GM18951 (cell line): ENCODE measurements at regions not wholly inside any gene's neighbourhood (a gene's known extent, or its start where the extent isn't known, plus 50 kb on each side); places are given as distances from the start of the nearest gene placed in this dataset.

Experiments
- POLR2A ChIP-seq: IDR thresholded peaks from 4 replicates; pipeline ENCODE4 v1.6.1; 2011; ENCODE audit warnings: mild to moderate bottlenecking; ENCODE audit not compliant: insufficient read length, insufficient read depth; ENCODE audit errors: extremely low read depth
- in situ Hi-C: fragments of 300-500 bp; cut with MboI; formaldehyde crosslinking; loops from one replicate; pipeline ENCODE4 v1.12.0; 2022; ENCODE audit warnings: low sequenced_read_pairs, mixed read lengths, inconsistent platforms; ENCODE audit not compliant: unreplicated experiment

- in situ Hi-C loops = no loop called here
- TF ChIP-seq POLR2A = no peak
These were observed 133.9 kb upstream of the MYLIP start for GRCh38 chr6:15994814-15995459.

- in situ Hi-C loops = no loop called here
These were observed 135.1 kb upstream of the MYLIP start for GRCh38 chr6:15993716-15994228.

GRCh38 chr6:15990179-15990578, 138.7 kb upstream of the MYLIP start:
- TF ChIP-seq POLR2A = no peak
- in situ Hi-C loops = no loop called here

More at GRCh38 chr6:15993716-15994228, 135.1 kb upstream of the MYLIP start:
- no peak for TF ChIP-seq POLR2A

GRCh38 chr6:15989397-15989796, 139.5 kb upstream of the MYLIP start:
- TF ChIP-seq POLR2A = no peak
- in situ Hi-C loops = no loop called here

GRCh38 chr6:15987569-15987968, 141.3 kb upstream of the MYLIP start:
- no peak for TF ChIP-seq POLR2A
- in situ Hi-C loops = no loop called here

- TF ChIP-seq POLR2A = no peak
- in situ Hi-C loops = no loop called here
These were observed 142.8 kb upstream of the MYLIP start for GRCh38 chr6:15986027-15986629.

- no peak for TF ChIP-seq POLR2A
- in situ Hi-C loops = no loop called here
These were observed 143.4 kb upstream of the MYLIP start for GRCh38 chr6:15985379-15985959.

GRCh38 chr6:15981956-15982355, 146.9 kb upstream of the MYLIP start:
- TF ChIP-seq POLR2A = no peak
- in situ Hi-C loops = no loop called here

GRCh38 chr6:15980801-15981200, 148.1 kb upstream of the MYLIP start:
- in situ Hi-C loops = no loop called here

GRCh38 chr6:15978426-15978825, 150.5 kb upstream of the MYLIP start:
- in situ Hi-C loops = no loop called here

More at GRCh38 chr6:15980801-15981200, 148.1 kb upstream of the MYLIP start:
- TF ChIP-seq POLR2A = no peak

GRCh38 chr6:15977050-15977449, 151.8 kb upstream of the MYLIP start:
- TF ChIP-seq POLR2A = no peak
- in situ Hi-C loops = no loop called here

More at GRCh38 chr6:15978426-15978825, 150.5 kb upstream of the MYLIP start:
- TF ChIP-seq POLR2A = no peak

GRCh38 chr6:15974817-15975216, 154.1 kb upstream of the MYLIP start:
- no peak for TF ChIP-seq POLR2A

GRCh38 chr6:15970517-15970916, 158.4 kb upstream of the MYLIP start:
- in situ Hi-C loops = no loop called here
- no peak for TF ChIP-seq POLR2A

More at GRCh38 chr6:15974817-15975216, 154.1 kb upstream of the MYLIP start:
- in situ Hi-C loops = no loop called here
